Muscle of arm (tissue), 1 donor: ENCODE measurements at regions not wholly inside any gene's neighbourhood (a gene's known extent, or its start where the extent isn't known, plus 50 kb on each side); places are given as distances from the start of the nearest gene placed in this dataset.

ENCODE experiments used
- DNase-seq: peaks from one replicate; pipeline ENCODE4 v3.0.0-alpha.2; 2013

- no peak for DNase-seq
Observed at GRCh38 chr3:34780973-34781372, 858.4 kb upstream of the ARPP21 start.

- no peak for DNase-seq
Observed at GRCh38 chr3:34782871-34783270, 856.5 kb upstream of the ARPP21 start.

- DNase-seq, result no peak
Observed at GRCh38 chr3:34783876-34784275, 855.4 kb upstream of the ARPP21 start.

DNA sequence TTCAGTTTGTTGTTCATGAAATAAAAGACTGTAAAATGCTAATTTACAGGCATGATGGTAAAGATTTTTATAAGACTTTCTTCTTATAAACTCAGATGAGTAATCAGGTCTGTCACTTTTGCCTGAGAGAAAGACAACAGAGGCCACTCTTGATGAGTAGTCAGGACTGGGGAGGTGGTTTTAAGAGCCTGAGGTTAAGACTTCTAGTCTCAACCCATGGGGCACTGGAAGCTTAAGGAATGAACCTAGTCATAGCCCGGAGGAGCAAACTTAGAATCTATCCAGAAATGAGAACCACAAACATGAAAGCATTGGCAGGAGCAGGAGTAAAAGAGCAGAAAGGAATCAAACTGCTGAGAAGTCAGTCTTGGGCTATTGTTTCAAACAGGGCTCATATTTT, 846.3 kb upstream of the ARPP21 start:
- no peak for DNase-seq

DNA sequence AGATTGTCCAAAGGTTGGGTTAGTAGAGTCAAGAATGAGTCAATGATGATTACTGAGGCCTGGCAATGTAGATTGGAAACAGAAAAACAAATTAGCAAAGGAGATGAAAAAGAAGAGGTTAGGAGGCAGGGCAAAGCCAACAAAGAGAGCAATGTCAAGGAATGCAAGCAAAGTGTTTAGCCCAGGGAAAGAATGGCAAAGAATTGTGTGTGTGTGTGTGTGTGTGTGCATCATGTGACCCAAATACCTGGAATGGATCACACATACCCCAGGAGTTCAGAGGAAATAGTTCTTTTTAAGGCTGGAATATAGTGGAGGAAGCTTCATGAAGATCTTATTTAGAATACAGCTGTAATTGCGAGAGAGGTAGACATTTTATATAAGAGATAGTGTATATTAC, 831.7 kb upstream of the ARPP21 start:
- DNase-seq, result no peak

DNA sequence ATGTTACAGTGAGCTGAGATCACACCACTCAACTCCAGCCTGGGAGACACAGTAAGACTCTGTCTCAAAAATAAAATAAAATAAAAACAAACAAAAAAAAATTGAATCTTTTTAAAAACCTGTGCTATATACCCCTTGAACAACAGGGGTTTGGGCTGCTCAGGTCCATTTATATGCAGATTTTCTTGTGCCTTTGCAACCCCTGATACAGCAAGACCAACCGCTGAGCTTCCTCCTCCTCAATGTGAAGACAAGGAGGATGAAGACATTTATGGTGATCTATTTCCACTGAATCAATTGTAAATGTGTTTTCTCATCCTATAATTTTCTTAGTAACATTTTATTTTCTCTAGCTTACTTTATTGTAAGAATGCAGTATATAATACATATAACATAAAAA, 831.0 kb upstream of the ARPP21 start:
- DNase-seq, result no peak

- no peak for DNase-seq
Observed at GRCh38 chr3:34828847-34829246, 810.5 kb upstream of the ARPP21 start.

DNA sequence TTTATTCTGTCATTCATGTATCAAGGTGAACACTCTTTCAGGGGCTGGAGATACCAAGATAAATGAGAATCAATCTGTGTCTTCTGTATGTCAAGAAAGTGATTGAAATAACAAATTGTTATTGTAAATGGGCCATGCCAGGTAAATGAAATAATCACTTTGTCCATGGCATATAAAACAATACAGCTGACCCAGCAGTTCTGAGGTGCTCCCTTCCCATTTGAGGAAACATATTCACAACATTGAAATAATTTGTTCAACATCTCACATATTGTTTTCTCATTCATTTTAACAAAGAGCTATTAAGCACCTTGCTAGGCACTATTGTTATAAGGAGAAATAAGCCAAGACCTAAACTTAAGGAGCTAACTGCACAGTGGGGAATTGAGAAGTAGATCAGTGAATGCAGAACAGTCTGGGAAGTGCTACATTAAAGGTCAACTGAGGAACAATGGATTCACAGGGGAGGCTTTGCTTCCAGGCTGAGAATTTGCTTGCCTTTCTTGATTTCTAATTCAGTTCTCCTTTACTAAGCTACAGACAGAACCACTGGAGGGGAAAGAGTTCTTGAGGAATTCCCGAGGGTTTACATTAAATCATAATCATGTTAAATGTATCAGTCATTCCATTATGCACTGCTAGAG, 806.3 kb upstream of the ARPP21 start:
- no peak for DNase-seq

DNA sequence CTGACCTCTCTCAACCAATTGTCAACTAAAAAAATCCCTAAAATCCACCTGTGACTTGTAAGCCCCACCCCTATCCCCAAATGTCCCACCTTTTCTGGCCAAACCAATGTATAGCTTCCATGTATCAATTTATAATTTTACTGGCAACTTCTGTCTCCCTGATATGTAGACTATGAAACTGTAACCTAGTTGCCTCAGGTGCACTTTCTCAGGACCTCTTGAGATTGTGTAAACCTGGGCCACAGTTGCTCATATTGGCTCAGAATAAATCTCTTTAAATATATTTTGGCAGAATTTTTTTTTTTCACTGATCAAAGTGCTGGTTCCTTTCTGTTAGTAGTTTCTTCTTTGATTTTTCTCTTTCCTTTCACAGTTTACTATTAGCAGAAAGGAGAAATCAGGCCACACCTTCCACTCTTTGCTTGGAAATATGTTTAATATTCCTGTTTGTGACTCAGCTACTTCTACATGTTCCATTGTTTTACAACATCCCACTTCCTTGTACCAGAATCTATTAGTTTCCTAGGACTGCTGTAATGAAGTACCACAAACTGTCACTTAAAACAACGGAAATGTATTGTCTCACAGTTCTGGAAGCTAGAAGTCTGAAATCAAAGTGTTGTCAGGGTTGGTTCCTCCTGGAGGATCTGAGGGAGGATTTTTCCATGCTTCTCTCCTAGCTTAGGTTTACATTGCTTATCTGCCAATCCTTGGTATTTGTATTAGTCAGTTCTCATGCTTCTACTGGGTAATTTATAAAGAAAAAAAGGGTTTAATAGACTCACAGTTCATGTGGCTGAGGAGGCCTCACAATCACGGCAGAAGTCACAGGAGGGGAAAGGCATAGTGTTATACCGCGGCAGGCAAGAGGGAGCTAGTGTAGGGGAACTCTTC, 801.2 kb upstream of the ARPP21 start:
- DNase-seq, result no peak

DNA sequence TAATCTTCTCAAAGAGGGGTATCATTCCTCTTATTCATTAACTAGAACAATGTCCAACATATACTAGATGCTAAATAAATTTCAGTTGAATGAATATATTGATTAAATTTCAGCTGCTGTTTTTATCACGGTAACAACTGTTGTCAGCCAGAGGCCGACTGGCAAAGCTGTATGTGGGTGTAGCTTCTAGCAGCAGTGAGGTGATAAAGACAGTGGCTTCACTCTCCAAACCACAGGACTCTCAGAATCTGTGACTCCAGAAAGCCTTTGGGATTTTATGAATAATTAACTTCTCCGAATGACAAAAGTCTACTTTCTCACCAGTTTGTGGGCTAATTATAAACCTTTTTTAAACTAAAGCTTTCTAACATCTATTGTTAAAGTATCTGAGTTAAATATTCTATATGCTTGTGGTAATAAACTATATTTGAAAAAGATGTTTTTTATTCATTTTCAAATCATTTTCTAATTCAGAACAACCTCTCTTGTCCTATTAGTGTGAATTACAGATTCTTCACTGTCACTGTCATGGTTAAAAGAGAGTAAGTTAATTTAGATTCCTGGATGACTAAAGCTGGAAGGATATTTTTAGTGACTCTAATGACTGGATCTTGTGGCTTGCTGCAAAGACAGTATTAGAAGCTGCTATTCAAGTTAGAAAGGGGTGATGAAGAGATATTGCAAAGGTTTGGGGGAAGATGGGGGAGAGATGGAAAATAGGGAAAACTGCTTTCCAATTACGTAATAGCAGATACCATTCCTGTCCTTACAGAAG, 796.4 kb upstream of the ARPP21 start:
- no peak for DNase-seq

- no peak for DNase-seq
Observed at GRCh38 chr3:34844323-34844620, 795.1 kb upstream of the ARPP21 start.

GRCh38 chr3:34851137-34851536, 788.2 kb upstream of the ARPP21 start:
- DNase-seq, result no peak

DNA sequence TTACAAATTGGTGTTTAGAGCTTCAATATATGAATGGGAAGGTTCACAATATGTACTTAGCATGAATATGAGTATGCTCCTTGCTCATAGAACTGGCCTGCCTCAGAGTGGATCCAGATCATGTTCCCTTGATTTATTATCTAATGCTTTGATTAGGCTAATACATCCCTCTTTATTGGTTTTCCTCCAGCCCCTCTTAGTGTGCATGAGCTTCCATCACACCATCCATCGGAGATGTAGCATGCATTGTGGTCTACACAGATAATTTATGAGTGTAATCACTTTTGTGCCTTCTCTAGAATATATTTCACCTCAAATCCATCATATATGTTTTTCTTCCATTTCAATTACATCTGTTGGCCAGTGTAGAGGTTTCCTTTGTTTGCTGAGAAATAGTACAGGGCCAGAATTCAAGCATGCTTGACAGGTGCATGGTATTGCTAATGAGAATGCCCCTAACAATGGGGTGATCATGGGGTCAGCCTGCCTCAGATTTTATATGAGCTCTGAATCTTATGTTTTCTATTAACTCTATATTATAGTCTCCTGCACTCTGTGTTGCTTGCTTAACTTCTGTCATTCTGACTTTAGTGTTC, 786.4 kb upstream of the ARPP21 start:
- DNase-seq, result no peak

DNA sequence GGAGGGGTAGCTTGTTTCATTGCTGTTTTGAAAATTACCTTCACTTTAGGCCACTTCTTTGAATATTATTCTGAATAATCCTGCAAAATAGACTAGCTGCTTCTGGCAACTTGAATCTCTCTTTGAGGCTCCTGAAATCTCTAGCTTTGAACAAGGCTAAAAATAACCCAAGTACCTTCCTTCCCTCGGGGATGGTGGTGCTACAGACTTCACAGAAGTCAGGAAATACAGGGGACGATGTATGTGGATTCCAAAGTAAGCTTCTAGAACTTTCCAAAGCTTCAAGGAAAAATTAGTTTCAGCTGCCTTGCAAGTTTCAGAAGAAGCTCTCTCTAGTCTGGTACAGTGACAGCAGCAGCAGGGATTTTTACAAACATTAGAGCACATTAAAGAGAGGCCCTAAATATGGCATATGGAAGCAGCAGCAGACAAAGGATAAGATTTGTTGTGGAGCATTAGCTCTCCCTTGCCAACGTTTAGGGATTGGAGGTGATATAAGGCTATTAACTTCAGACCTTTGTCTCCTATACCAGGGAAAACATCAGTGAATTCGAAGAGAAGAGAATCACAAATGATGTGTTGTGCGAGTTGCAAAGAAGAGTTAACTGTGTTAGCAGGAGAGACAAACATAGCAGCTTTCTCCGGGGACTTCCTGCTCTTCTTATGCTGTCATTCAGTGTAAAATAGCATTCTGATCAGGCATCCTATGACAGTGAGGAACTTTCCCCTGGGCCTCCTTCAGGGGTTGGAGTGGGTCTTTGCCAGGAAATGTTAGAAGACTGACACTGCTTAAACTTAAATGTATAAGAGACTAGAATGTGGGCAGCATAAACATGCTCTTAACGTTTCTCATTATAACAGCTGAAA, 783.0 kb upstream of the ARPP21 start:
- DNase-seq, result peak; percentile 34

GRCh38 chr3:34858067-34858660, 781.2 kb upstream of the ARPP21 start:
- no peak for DNase-seq

DNA sequence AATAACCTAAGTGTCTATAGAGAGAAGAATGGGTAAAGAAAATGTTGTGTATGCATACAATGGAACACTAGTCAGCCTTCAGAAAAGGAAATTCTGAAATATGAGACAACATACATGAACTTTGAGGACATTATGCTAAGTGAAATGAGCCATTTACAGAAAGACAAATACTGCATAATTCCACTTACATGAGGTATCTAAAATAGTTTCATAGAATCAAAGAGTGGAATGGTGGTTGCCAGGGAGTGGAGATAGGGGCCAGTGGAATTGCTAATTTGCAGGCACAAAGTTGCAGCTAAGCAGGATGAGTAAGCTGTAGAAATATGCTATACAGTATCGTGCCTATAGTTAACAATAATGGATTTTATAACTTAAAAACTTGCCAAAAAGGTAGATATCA, 779.6 kb upstream of the ARPP21 start:
- DNase-seq, result no peak

DNA sequence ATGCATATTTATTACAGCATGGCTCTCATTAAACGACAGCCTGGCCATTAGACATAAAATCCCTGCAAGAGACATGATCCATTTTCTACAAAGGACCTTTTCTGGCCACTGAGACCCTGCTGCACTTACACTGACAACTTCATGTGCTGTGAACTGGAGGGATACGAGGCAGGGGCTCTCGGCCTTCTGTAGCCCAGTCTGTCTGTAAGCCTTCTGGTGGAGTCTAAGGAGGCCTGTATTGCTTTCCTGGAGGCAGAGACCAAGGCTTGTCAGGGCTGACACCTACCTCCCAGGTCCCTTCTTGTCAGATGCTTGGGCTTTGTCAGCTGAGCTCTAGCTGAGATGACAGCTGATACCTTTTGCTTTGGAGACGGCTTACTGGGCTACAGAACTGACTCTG, 776.9 kb upstream of the ARPP21 start:
- no peak for DNase-seq

GRCh38 chr3:34863485-34863884, 775.8 kb upstream of the ARPP21 start:
- DNase-seq, result no peak

GRCh38 chr3:34864011-34864410, 775.3 kb upstream of the ARPP21 start:
- DNase-seq, result no peak

DNA sequence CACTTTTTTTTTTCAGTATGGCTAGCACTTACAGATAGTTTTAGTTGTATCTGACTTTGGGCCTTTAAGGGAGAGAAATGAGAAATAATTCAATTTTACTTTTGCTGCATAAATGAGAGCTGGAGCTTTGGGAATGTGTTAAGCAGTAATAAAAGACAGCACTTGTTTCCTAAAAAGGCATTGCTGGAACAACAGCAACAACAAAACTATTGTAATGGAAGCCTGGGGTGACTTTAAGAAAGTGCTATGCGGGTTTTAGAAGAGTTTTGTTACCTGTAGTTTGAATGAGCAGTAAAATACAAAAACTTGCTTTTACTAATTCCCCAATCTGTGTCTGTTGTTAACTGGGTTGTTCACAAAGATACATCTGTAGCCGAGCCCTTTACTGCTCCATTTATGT, 774.0 kb upstream of the ARPP21 start:
- DNase-seq, result no peak

- no peak for DNase-seq
Observed at GRCh38 chr3:34868935-34869334, 770.4 kb upstream of the ARPP21 start.
